Stimulated activated CD8-positive, alpha-beta memory T cell treated with anti-CD3 and anti-CD28 coated beads, Interleukin-4, amount 100 ng/mL, for 4 hours (primary cell): ENCODE measurements at regions not wholly inside any gene's neighbourhood (a gene's known extent, or its start where the extent isn't known, plus 50 kb on each side); places are given as distances from the start of the nearest gene placed in this dataset.
A peak's percentile ranks its signal among the peaks of the same experiment; 100 is the strongest.
"Not testable (repeated sequence)": the region's sequence is repeated elsewhere in the genome, so short reads cannot be mapped to it uniquely, and the experiment has no call there.

ENCODE experiments used
- DNase-seq, 2 donors: peaks; one replicate each; pipeline ENCODE4 v3.0.0-alpha.2; 2020; ENCODE audit warnings: low read depth in 2 of 2, low spot score in 1 of 2

- DNase-seq: no peak
These were observed 79.5 kb downstream of the FAM161A start for GRCh38 chr2:61774351-61774750.

GRCh38 chr2:61771904-61772845 is 81.7 kb downstream of the FAM161A start:
- no peak for DNase-seq

GRCh38 chr2:61770746-61771145 is 83.1 kb downstream of the FAM161A start:
- no peak for DNase-seq

GRCh38 chr2:61770298-61770697 is 83.6 kb downstream of the FAM161A start:
- DNase-seq: no peak

- DNase-seq: no peak
These were observed 84.7 kb downstream of the FAM161A start for GRCh38 chr2:61769093-61769675.

GRCh38 chr2:61764035-61764800 is 89.6 kb downstream of the FAM161A start:
- peak; percentile 88 to 93 for DNase-seq

GRCh38 chr2:61763605-61764034 is 90.2 kb downstream of the FAM161A start:
- DNase-seq: no peak

- no peak for DNase-seq
These were observed 91.6 kb downstream of the FAM161A start for GRCh38 chr2:61762292-61762691.

- no peak for DNase-seq
These were observed 94.1 kb downstream of the FAM161A start for GRCh38 chr2:61759718-61760117.

- DNase-seq: no peak
These were observed 94.9 kb downstream of the FAM161A start for GRCh38 chr2:61759005-61759404.

GRCh38 chr2:61758159-61758558 is 95.7 kb downstream of the FAM161A start:
- DNase-seq: no peak

- DNase-seq: no peak
These were observed 100.3 kb downstream of the FAM161A start for GRCh38 chr2:61753512-61753911.

GRCh38 chr2:61750624-61751023 is 103.2 kb downstream of the FAM161A start:
- no peak for DNase-seq

GRCh38 chr2:61742955-61743354 is 110.9 kb downstream of the FAM161A start:
- DNase-seq: no peak

- no peak for DNase-seq
These were observed 116.0 kb downstream of the FAM161A start for GRCh38 chr2:61737841-61738240.

GRCh38 chr2:61736953-61737352 is 116.9 kb downstream of the FAM161A start:
- no peak for DNase-seq

- DNase-seq: no peak
These were observed 120.3 kb downstream of the FAM161A start for GRCh38 chr2:61733563-61733962.

GRCh38 chr2:61732787-61733186 is 121.1 kb downstream of the FAM161A start:
- no peak for DNase-seq

- DNase-seq: no peak
These were observed 126.1 kb downstream of the FAM161A start for GRCh38 chr2:61727746-61728145.

GRCh38 chr2:61726456-61727209 is 127.2 kb downstream of the FAM161A start:
- no peak for DNase-seq

GRCh38 chr2:61723364-61723763 is 130.5 kb downstream of the FAM161A start:
- DNase-seq: not testable (repeated sequence)
